A673 (cell line): ENCODE measurements at regions not wholly inside any gene's neighbourhood (a gene's known extent, or its start where the extent isn't known, plus 50 kb on each side); places are given as distances from the start of the nearest gene placed in this dataset.

Source experiments
- CTCF ChIP-seq: fragments of 300-800, 200-600 bp; sonication (generic); conservative IDR thresholded peaks from 2 replicates; pipeline ENCODE4 v1.5.1; 2017; ENCODE audit warnings: low read depth, mild to moderate bottlenecking, antibody characterized with exemption, low read length, moderate library complexity, mixed read lengths
- EZH2 ChIP-seq: fragments of 200-600 bp; sonication (generic); IDR thresholded peaks from 2 replicates; pipeline ENCODE4 v1.6.1; 2017; ENCODE audit warnings: borderline replicate concordance, low read depth, mild to moderate bottlenecking, mixed read lengths, antibody characterized with exemption, low read length; ENCODE audit not compliant: poor library complexity, severe bottlenecking

GRCh38 chr16:72621651-72622050, 426.3 kb downstream of the ZFHX3 start:
- TF ChIP-seq CTCF, result no peak
- TF ChIP-seq EZH2, result no peak
